A549 (cell line): ENCODE measurements at regions not wholly inside any gene's neighbourhood (a gene's known extent, or its start where the extent isn't known, plus 50 kb on each side); places are given as distances from the start of the nearest gene placed in this dataset.
"Not testable (repeated sequence)": the region's sequence is repeated elsewhere in the genome, so short reads cannot be mapped to it uniquely, and the experiment has no call there.

Source experiments
- ATAC-seq, 2 experiments: fragments of 200-7000 bp in 1 of 2; fragments of >200 bp in 1 of 2; cut with Nextera tagmentation in 1 of 2; cut with Tn5 transposase in 1 of 2; 3 replicates each; pipeline versions ENCODE4 v1.8.0 to v1.9.1; 2018 to 2020; ENCODE audit warnings: mild to moderate bottlenecking in 1 of 2, moderate library complexity in 1 of 2
- CTCF ChIA-PET: fragments of 300-600 bp; sonication (Branson Sonifier 250); formaldehyde crosslinking; extraction: SDS; loops from one replicate; lab custom pipeline; 2021; ENCODE audit warnings: antibody characterized with exemption, inconsistent platforms; lab: Yijun Ruan, JAX
- POLR2A ChIA-PET: fragments of 350-600 bp; formaldehyde crosslinking; extraction: SDS; loops from one replicate; lab custom pipeline; 2021; ENCODE audit warnings: antibody characterized with exemption, inconsistent platforms; lab: Yijun Ruan, JAX
- DNase-seq, 2 experiments: peaks; one replicate each; pipeline versions ENCODE4 v3.0.0 to v3.0.0-alpha.2; 2011 to 2016; ENCODE audit warnings: low read depth in 1 of 2, low spot score in 1 of 2
- FAIRE-seq: peaks from 2 replicates; lab custom pipeline; 2011; peaks lifted over from hg19 to GRCh38; lab: Jason Lieb, UNC
- H3K27ac ChIP-seq, 2 experiments: fragments of >200 bp; sonication (Bioruptor Twin); formaldehyde crosslinking; 3 replicates each; pipeline ENCODE4 v1.5.1; 2016 to 2017
- H3K4me1 ChIP-seq: fragments of >200 bp; sonication (Bioruptor Twin); formaldehyde crosslinking; 3 replicates; pipeline ENCODE4 v1.6.1; 2016
- H3K4me2 ChIP-seq: fragments of >200 bp; sonication (Bioruptor Twin); formaldehyde crosslinking; 3 replicates; pipeline ENCODE4 v1.6.1; 2016
- H3K4me3 ChIP-seq: fragments of >200 bp; sonication (Bioruptor Twin); formaldehyde crosslinking; 3 replicates; pipeline ENCODE4 v1.5.1; 2016
- H3K9me3 ChIP-seq: fragments of >200 bp; sonication (Bioruptor Twin); formaldehyde crosslinking; 3 replicates; pipeline ENCODE4 v1.6.1; 2016
- BHLHE40 ChIP-seq: IDR thresholded peaks from 2 replicates; pipeline ENCODE4 v1.6.1; 2012; ENCODE audit warnings: low read depth, low read length, inconsistent platforms
- CHD4 ChIP-seq: fragments of 200-600 bp; sonication (generic); IDR thresholded peaks from 2 replicates; pipeline ENCODE4 v1.6.1; 2016; ENCODE audit warnings: antibody characterized with exemption, mild to moderate bottlenecking, borderline replicate concordance
- EHF ChIP-seq: fragments of 250-450 bp; sonication (Bioruptor Pico); IDR thresholded peaks from 2 replicates; pipeline ENCODE4 v1.5.0; 2020; ENCODE audit warnings: mild to moderate bottlenecking
- FOSB ChIP-seq: fragments of 250-450 bp; sonication (Bioruptor Pico); IDR thresholded peaks from 2 replicates; pipeline ENCODE4 v1.5.0; 2020; ENCODE audit warnings: mild to moderate bottlenecking, moderate library complexity
- FOXS1 ChIP-seq: fragments of 250-450 bp; sonication (Bioruptor Pico); IDR thresholded peaks from 2 replicates; pipeline ENCODE4 v1.5.0; 2020; ENCODE audit warnings: mild to moderate bottlenecking, moderate library complexity
- HOXA7 ChIP-seq: fragments of 250-450 bp; sonication (Bioruptor Pico); IDR thresholded peaks from 2 replicates; pipeline ENCODE4 v1.5.0; 2020; ENCODE audit warnings: mild to moderate bottlenecking, moderate library complexity
- JUNB ChIP-seq: fragments of >200 bp; sonication (Bioruptor Twin); formaldehyde crosslinking; IDR thresholded peaks from 2 replicates; pipeline ENCODE4 v1.6.1; 2016
- MAZ ChIP-seq: fragments of 150-350 bp; IDR thresholded peaks from 2 replicates; pipeline ENCODE4 v1.6.1; 2014; ENCODE audit warnings: antibody characterized with exemption, low read depth, low read length, borderline replicate concordance
- NPAS2 ChIP-seq: fragments of 250-450 bp; sonication (Bioruptor Pico); IDR thresholded peaks from 2 replicates; pipeline ENCODE4 v1.8.0; 2022; ENCODE audit warnings: mild to moderate bottlenecking, moderate library complexity, borderline replicate concordance
- NR3C1 ChIP-seq: fragments of >200 bp; sonication (Bioruptor Twin); formaldehyde crosslinking; IDR thresholded peaks from 3 replicates; pipeline ENCODE4 v1.6.1; 2017
- POLR2A ChIP-seq: IDR thresholded peaks from 2 replicates; pipeline ENCODE4 v1.6.1; 2012; ENCODE audit warnings: mild to moderate bottlenecking, low read length
- RCOR1 ChIP-seq: fragments of 150-350 bp; IDR thresholded peaks from 2 replicates; pipeline ENCODE4 v1.6.1; 2014; ENCODE audit warnings: antibody characterized with exemption, low read length, low read depth
- SREBF2 ChIP-seq: fragments of 450-650 bp; IDR thresholded peaks from 2 replicates; pipeline ENCODE4 v1.6.1; 2014; ENCODE audit warnings: mild to moderate bottlenecking, moderate library complexity
- ZSCAN20 ChIP-seq: fragments of 250-450 bp; sonication (Bioruptor Pico); IDR thresholded peaks from 2 replicates; pipeline ENCODE4 v1.8.0; 2022; ENCODE audit warnings: mild to moderate bottlenecking, moderate library complexity
- WGBS: methylation state at CpG from one replicate; pipeline ENCODE4 v1.1.6; 2017; ENCODE audit errors: missing lambda C conversion rate; 5-methylcytosine and 5-hydroxymethylcytosine counted together
- TF ChIP-seq, protein P1 (sequence below): fragments of >200 bp; sonication (Bioruptor Twin); formaldehyde crosslinking; IDR thresholded peaks from 3 replicates; pipeline ENCODE4 v1.6.1; 2016
- TF ChIP-seq, protein P2 (sequence below): fragments of 250-450 bp; sonication (Bioruptor Pico); IDR thresholded peaks from 2 replicates; pipeline ENCODE4 v1.5.0; 2021; ENCODE audit warnings: mild to moderate bottlenecking, moderate library complexity, borderline replicate concordance
- TF ChIP-seq, protein P3 (sequence below): fragments of >200 bp; sonication (Bioruptor Twin); formaldehyde crosslinking; IDR thresholded peaks from 2 replicates; pipeline ENCODE4 v1.6.1; 2016

- no peak overlapping the region for H3K4me2 ChIP-seq
Observed at GRCh38 chr7:25048444-25048834, 68.5 kb upstream of the OSBPL3 start.

GRCh38 chr7:25047571-25048443 lies 67.8 kb upstream of the OSBPL3 start:
- FAIRE-seq, POLR2A ChIA-PET, H3K9me3 ChIP-seq, ATAC-seq, DNase-seq, H3K4me1 ChIP-seq, H3K27ac ChIP-seq, H3K4me2 ChIP-seq, H3K4me3 ChIP-seq: not testable (repeated sequence)
- 82% methylated on average over 11 of the region's 27 CpGs for WGBS
- CTCF ChIA-PET = interaction anchor here (1.5 kb wide), 1 partner anchor 22 kb away, joined by 3 read pairs; no protein-coding TSS in a partner anchor

More at GRCh38 chr7:25048444-25048834, 68.5 kb upstream of the OSBPL3 start:
- H3K4me3 ChIP-seq = no peak overlapping the region
- POLR2A ChIA-PET = no interaction called here
- DNase-seq = no peak
- CTCF ChIA-PET = interaction anchor here (1.5 kb wide), 1 partner anchor 21 kb away, joined by 3 read pairs; no protein-coding TSS in a partner anchor
- FAIRE-seq = no peak
- no peaks in the 10 kb centered on the region for H3K9me3 ChIP-seq
- WGBS = 91% methylated on average over 1 of the region's 1 CpG
- ATAC-seq = no peak
- TF ChIP-seq POLR2A = no peak
- TF ChIP-seq NR3C1 = no peak
- no peak for TF ChIP-seq RCOR1
- TF ChIP-seq EHF (CRISPR knock-in tag) = no peak
- no peak for TF ChIP-seq HOXA7 (CRISPR knock-in tag)
- no peak for TF ChIP-seq MAZ
- TF ChIP-seq JUNB = no peak
- TF ChIP-seq, protein P1, sequence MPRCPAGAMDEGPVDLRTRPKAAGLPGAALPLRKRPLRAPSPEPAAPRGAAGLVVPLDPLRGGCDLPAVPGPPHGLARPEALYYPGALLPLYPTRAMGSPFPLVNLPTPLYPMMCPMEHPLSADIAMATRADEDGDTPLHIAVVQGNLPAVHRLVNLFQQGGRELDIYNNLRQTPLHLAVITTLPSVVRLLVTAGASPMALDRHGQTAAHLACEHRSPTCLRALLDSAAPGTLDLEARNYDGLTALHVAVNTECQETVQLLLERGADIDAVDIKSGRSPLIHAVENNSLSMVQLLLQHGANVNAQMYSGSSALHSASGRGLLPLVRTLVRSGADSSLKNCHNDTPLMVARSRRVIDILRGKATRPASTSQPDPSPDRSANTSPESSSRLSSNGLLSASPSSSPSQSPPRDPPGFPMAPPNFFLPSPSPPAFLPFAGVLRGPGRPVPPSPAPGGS = no peak
- TF ChIP-seq SREBF2 = no peak
- TF ChIP-seq, protein P2, sequence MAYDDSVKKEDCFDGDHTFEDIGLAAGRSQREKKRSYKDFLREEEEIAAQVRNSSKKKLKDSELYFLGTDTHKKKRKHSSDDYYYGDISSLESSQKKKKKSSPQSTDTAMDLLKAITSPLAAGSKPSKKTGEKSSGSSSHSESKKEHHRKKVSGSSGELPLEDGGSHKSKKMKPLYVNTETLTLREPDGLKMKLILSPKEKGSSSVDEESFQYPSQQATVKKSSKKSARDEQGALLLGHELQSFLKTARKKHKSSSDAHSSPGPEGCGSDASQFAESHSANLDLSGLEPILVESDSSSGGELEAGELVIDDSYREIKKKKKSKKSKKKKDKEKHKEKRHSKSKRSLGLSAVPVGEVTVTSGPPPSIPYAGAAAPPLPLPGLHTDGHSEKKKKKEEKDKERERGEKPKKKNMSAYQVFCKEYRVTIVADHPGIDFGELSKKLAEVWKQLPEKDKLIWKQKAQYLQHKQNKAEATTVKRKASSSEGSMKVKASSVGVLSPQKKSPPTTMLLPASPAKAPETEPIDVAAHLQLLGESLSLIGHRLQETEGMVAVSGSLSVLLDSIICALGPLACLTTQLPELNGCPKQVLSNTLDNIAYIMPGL (CRISPR knock-in tag) = no peak
- TF ChIP-seq, all 56 proteins: peak for 0
- no peak overlapping the region for H3K27ac ChIP-seq
- no peaks in the 10 kb centered on the region for H3K4me1 ChIP-seq

GRCh38 chr7:25037325-25037724 lies 57.3 kb upstream of the OSBPL3 start:
- ChIA-PET CTCF (interaction anchor here (1.3 to 1.4 kb wide), 4 partner anchors 8 to 57 kb away, joined by 4 to 6 read pairs (median 4); no protein-coding TSS in a partner anchor), POLR2A (no interaction called here)
- no peak overlapping the region for H3K27ac ChIP-seq
- no peak for TF ChIP-seq FOXS1 (CRISPR knock-in tag)
- TF ChIP-seq ZSCAN20 (CRISPR knock-in tag) = no peak
- TF ChIP-seq CHD4 = no peak
- no peak for TF ChIP-seq FOSB (CRISPR knock-in tag)
- no peak for TF ChIP-seq NPAS2 (CRISPR knock-in tag)
- TF ChIP-seq BHLHE40 = no peak
- TF ChIP-seq, protein P3, sequence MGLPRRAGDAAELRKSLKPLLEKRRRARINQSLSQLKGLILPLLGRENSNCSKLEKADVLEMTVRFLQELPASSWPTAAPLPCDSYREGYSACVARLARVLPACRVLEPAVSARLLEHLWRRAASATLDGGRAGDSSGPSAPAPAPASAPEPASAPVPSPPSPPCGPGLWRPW = no peak
- no peak for FAIRE-seq
- ATAC-seq = no peak; a peak in 1 of 6 replicates
- H3K4me3 ChIP-seq = no peak overlapping the region
- WGBS = 68% methylated on average over 1 of the region's 1 CpG
- no peaks in the 10 kb centered on the region for H3K4me1 ChIP-seq
- H3K9me3 ChIP-seq = no peaks in the 10 kb centered on the region
- peak in 1 of 2 experiments; percentile 27 for DNase-seq
- no peak overlapping the region for H3K4me2 ChIP-seq
